Erythroblast (primary cell): ENCODE measurements at regions not wholly inside any gene's neighbourhood (a gene's known extent, or its start where the extent isn't known, plus 50 kb on each side); places are given as distances from the start of the nearest gene placed in this dataset.

Experiments used
- DNase-seq, 2 experiments: peaks; one replicate each; lab custom pipeline; 2025; lab: John Stamatoyannopoulos, UW
- GATA1 ChIP-seq: IDR thresholded peaks from 2 replicates; pipeline ENCODE4 v1.6.1; 2011; ENCODE audit warnings: low read depth, mild to moderate bottlenecking, control low read depth, low read length, moderate library complexity
- POLR2A ChIP-seq: IDR thresholded peaks from 2 replicates; pipeline ENCODE4 v1.6.1; 2011; ENCODE audit warnings: mild to moderate bottlenecking, low read length

DNA sequence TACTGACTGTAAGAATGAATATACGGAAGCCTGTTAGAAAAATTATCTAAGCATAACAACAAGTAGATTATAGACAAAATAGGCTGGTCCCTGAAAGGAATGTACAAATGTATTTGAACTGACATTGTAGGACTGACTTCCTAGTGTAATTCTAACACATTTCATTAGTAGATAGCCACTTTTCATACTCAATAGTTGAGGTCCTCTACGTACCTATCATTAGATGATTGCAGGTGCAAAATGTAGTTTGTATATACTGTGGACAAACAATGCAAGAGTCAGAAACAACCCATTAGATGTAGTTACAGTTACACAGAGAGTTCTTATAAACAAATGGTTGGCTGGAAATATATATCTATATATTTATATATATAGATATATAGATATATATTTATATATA lies 402.3 kb upstream of the SLITRK6 start:
- no peak for DNase-seq
- TF ChIP-seq GATA1 (no peak), POLR2A (no peak)

GRCh38 chr13:86193281-86193680 lies 394.1 kb upstream of the SLITRK6 start:
- TF ChIP-seq GATA1 (no peak), POLR2A (no peak)
- DNase-seq = no peak

- TF ChIP-seq GATA1 (no peak), POLR2A (no peak)
- no peak for DNase-seq
These were observed 389.0 kb upstream of the SLITRK6 start for GRCh38 chr13:86188170-86188569.

GRCh38 chr13:86185636-86186035 lies 386.4 kb upstream of the SLITRK6 start:
- DNase-seq = no peak

GRCh38 chr13:86185107-86185506 lies 385.9 kb upstream of the SLITRK6 start:
- DNase-seq = no peak
- no peak for TF ChIP-seq GATA1
- no peak for TF ChIP-seq POLR2A

More at GRCh38 chr13:86185636-86186035, 386.4 kb upstream of the SLITRK6 start:
- TF ChIP-seq GATA1 (no peak), POLR2A (no peak)

DNA sequence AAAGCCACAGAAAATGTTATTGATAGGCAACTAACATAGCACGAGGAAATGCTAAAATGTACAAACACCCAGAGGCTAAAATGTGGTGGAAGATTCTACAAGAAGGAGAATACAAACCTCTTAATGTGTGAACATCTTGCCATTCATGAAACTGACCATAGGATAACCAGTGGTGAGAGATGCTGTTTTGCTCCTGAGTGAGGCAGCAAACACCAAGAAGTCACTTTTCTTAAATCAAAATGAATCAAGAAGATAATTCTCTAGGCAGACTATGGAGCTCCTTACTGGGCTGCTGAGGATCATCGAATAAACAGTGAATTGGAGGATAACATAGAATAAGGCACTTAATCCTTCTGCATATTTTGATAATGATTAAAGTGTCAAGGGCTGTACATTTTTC lies 375.4 kb upstream of the SLITRK6 start:
- TF ChIP-seq POLR2A (no peak), GATA1 (no peak)
- no peak for DNase-seq

DNA sequence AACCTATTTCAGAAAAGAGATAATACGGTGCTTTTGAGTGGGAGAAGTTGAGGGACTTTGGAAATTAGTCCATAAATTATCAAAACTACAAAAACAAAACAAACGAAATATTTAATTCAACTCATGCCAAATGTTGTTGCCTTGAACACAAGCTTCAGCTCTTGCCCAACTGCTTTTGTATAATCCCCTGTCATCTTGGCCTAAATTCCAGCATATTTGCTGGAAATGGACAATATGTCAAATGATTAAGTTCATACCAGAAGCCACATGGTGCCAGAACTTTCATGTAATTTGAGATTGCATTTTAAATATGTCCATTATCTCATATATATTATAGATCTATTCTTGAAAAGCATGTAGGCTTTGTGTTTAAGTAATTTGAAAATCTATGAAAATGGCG lies 373.7 kb upstream of the SLITRK6 start:
- TF ChIP-seq GATA1 (no peak), POLR2A (no peak)
- no peak for DNase-seq

DNA sequence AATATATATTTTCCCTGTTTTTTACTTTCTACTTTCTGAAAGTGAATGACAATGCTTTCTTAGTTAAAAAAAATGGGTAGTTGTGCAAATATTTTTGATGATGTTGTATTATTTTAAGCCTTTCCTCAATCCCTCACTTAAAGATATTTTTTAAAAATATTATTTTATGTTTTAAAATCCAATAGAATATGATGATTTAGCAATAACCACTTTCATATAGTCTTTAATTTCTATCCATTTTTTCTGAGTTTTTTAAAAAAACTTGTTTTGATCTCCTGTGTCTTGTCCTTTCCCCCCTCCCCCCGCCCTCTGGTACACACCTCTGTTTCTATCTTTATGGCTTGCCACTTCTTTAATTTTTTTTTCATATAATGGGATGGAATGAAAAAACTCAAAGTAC lies 362.0 kb upstream of the SLITRK6 start:
- TF ChIP-seq GATA1 (no peak), POLR2A (no peak)
- DNase-seq = no peak

DNA sequence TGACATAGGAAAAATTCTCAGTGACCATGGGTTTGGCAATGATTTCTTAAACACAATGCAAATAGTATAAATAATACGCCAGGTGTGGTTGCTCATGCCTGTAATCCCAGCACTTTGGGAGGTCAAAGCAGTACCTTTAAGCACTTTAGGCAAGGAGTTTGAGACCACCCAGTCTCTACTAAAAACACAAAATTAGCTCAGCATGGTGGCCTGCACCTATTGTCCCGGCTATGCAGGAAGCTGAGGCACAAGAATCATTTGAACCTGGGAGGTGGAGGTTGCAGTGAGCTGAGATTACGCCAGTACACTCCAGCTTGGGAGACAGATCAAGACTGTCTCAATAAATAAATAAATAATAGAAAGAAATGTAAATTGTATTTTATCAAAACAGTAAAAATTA lies 356.5 kb upstream of the SLITRK6 start:
- no peak for DNase-seq
- TF ChIP-seq GATA1 (no peak), POLR2A (no peak)

DNA sequence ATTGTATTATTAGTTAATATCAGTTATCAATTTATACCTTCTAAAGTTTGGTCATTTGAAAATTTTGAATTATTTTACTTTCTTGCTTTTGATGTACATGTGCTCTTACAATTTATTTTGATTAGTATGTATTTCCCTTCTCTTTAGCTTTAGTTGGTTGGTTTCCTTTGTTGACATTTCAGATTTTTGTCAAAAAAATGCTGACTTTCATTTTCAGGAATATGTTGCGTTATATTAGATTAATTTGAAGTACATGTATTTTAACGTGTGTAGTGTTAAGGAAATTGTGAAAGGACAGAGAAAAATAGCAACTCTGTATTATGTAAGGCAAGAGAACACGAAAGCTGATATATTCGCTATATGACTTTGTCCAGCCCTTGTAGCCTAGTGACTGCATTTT lies 342.9 kb upstream of the SLITRK6 start:
- no peak for DNase-seq

DNA sequence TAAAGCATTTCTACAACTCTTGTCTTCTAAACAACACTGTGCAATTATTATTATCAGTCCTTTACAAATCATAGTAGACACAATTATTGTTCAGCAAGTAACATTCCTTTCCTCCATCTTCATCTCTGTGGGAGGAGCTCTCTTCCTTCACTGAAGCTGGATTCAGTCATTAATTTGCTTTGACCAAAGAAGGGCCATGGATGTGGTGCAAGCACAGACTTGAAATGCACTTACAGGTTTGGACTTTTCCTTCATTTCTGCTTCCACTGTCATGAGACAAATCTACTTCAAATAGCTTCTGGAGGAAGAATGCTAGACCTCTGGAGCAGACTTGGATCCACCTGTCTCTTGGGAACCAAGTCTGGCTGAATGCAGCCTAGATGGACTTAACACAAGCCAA lies 336.6 kb upstream of the SLITRK6 start:
- peak in 1 of 2 experiments; percentile 1 for DNase-seq

More for the DNA sequence above, 342.9 kb upstream of the SLITRK6 start:
- TF ChIP-seq GATA1 (no peak), POLR2A (no peak)

GRCh38 chr13:86121881-86122280 lies 322.7 kb upstream of the SLITRK6 start:
- TF ChIP-seq POLR2A = no peak
- no peak for TF ChIP-seq GATA1
- DNase-seq = no peak

More for the DNA sequence above, 336.6 kb upstream of the SLITRK6 start:
- TF ChIP-seq GATA1 (no peak), POLR2A (no peak)

DNA sequence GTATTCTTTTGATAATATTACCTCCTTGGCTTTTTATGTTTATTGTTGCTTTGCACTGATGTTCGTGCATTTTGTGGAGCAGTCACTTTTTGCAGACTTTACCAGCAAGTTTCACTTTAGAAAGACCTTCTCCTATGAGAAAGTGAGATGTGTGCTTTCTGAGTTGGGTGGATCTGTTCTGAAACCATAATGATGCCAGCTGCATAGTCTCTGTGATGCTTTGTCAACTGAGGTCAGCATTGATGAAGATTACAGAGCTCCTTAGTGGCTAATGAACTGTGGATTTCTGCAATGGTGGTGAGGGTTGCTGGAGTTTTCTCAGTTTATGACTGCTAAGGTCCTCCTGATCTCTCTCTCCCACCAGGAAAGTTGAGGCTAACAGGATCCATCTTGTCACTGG lies 309.9 kb upstream of the SLITRK6 start:
- DNase-seq = no peak
- no peak for TF ChIP-seq POLR2A
- no peak for TF ChIP-seq GATA1

GRCh38 chr13:86108334-86108733 lies 309.1 kb upstream of the SLITRK6 start:
- no peak for DNase-seq
- no peak for TF ChIP-seq GATA1
- no peak for TF ChIP-seq POLR2A

DNA sequence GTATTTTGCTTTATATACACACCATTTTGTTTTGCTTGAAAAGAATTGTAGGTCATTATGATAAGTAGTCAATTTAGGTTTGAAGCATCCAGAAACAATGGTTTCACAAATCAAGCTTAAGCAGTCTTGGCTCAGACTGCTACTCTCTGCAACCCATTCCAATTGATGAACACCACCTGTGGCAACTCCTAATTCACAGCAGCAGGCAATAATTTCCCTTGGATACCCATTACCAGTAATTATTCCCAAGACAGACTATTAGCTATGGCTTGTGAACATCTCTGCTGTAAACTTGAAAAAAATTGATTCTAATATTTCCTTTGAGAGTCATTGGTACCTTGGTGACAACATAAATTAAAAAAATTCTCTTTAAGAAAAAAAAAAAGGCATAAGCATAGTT lies 299.3 kb upstream of the SLITRK6 start:
- no peak for DNase-seq
- TF ChIP-seq POLR2A (no peak), GATA1 (no peak)

DNA sequence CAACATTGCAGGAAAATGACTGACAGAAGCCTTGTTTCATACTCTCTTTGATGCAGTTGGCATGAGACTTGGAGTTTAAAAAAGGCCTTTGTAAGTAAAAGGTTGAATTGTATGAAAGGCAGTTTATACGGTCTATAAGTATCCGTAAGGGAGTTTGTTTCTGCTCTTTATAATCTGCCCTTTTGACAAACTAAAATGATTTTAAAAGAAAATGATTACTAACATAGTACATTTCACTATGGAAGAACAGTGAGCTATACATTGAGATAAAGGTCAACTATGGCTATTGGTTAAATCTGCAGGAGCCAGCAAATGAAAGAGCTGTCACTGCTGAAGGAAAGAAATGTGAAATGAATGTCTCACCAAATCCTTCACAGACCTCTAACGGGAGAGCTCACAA lies 296.1 kb upstream of the SLITRK6 start:
- no peak for DNase-seq
- TF ChIP-seq POLR2A (no peak), GATA1 (no peak)

GRCh38 chr13:86090181-86090580 lies 291.0 kb upstream of the SLITRK6 start:
- no peak for DNase-seq
- TF ChIP-seq GATA1 (no peak), POLR2A (no peak)
